ENCODE measurements at regions not wholly inside any gene's neighbourhood (a gene's known extent, or its start where the extent isn't known, plus 50 kb on each side); places are given as distances from the start of the nearest gene placed in this dataset.
"Not testable (repeated sequence)": the region's sequence is repeated elsewhere in the genome, so short reads cannot be mapped to it uniquely, and the experiment has no call there.

DNA sequence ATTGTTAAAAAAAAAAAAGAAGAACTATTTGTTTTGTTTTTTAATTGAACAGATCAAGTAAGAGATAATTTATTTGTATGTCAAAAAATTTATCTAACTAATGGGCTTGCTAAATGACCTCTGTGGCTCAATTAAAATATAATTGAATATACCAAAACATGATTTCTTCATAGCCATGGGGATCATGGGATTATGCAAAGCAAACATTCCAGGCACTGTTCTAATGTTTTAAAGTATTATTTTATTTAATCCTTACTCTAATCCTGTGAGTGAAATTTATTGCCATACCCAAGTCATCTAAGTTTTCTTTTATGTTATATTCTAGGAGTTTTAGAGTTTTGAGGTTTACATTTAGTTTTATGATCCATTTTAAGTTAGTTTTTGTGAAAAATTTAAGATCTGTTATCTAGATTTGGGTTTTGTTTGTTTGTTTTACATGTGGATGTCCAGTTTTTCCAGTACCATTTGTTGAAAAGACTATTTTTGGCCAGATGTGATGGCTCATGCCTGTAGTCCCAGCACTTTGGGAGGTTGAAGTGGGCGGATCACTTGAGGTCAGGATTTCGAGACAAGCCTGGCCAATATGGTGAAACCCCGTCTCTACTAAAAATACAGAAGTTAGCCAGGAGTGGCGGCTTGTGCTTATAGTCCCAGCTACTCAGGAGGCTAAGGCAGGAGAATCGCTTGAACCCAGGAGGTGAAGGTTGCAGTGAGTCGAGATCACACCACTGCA, 52.3 kb upstream of the CNOT10 start:
- H3K9me3 Mint-ChIP-seq (ENCODE audit: unreplicated experiment) = no peaks in the 10 kb centered on the region
- peaks cover 12% of the 10 kb centered on the region for H3K4me1 Mint-ChIP-seq (ENCODE audit: insufficient read depth, unreplicated experiment)
- no peaks in the 10 kb centered on the region for H3K36me3 Mint-ChIP-seq (ENCODE audit: insufficient read depth, unreplicated experiment)
- ChIA-PET CTCF (no interaction called here), POLR2A (no interaction called here)
- H3K27me3 Mint-ChIP-seq (ENCODE audit: insufficient read depth, unreplicated experiment) = peaks cover 10% of the 10 kb centered on the region
- TF ChIP-seq CTCF (IDR thresholded peaks at IDR 0.05; ENCODE audit: unreplicated experiment) = no peak
- H3K27ac Mint-ChIP-seq (ENCODE audit: low read depth, unreplicated experiment) = no peak overlapping the region
- no peak overlapping the region for H3K4me3 Mint-ChIP-seq (ENCODE audit: unreplicated experiment)
- intact Hi-C loops (cut with micrococcal nuclease) = no loop called here
- BruUV-seq (replicated peaks) = no TSS peak
- DNase-seq (ENCODE audit: unreplicated experiment) = peak; percentile 4

- H3K9me3 Mint-ChIP-seq (ENCODE audit: unreplicated experiment) = no peaks in the 10 kb centered on the region
- H3K27me3 Mint-ChIP-seq (ENCODE audit: insufficient read depth, unreplicated experiment) = no peaks in the 10 kb centered on the region
- no TSS peak for BruUV-seq (replicated peaks)
- H3K4me1 Mint-ChIP-seq (ENCODE audit: insufficient read depth, unreplicated experiment) = peaks cover 12% of the 10 kb centered on the region
- no peak for TF ChIP-seq CTCF (IDR thresholded peaks at IDR 0.05; ENCODE audit: unreplicated experiment)
- peak; percentile 90 for DNase-seq (ENCODE audit: unreplicated experiment)
- intact Hi-C loops (cut with micrococcal nuclease) = no loop called here
- H3K27ac Mint-ChIP-seq (ENCODE audit: low read depth, unreplicated experiment) = no peak overlapping the region
- CTCF ChIA-PET = no interaction called here
- no peaks in the 10 kb centered on the region for H3K36me3 Mint-ChIP-seq (ENCODE audit: insufficient read depth, unreplicated experiment)
- POLR2A ChIA-PET = interaction anchor here (0.9 to 1.3 kb wide), 2 partner anchors 12 to 60 kb away, joined by 3 read pairs; partner anchors contain the start of gene DYNC1LI1
- no peak overlapping the region for H3K4me3 Mint-ChIP-seq (ENCODE audit: unreplicated experiment)
These were observed 54.7 kb upstream of the CNOT10 start for GRCh38 chr3:32630266-32630665.

DNA sequence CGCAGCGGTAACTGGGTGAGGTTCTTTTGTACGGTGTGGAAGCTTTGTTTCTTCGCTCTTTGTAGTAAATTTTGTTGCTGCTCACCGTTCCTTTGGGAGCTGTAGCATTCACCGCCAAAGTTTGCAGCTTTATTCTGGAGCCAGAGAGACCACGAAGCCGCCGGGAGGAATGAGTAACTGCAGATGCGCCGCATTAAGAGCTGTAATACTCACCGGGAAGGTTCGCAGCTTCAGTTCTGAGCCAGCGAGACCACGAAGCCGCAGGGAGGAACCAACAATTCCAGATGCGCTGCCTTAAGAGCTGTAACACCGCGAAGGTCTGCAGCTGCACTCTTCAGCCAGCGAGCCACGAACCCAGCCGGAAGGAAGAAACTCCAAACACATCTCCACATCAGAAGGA, 56.0 kb upstream of the DYNC1LI1 start:
- intact Hi-C loops (cut with micrococcal nuclease) = no loop called here
- no peak for DNase-seq (ENCODE audit: unreplicated experiment)
- no peaks in the 10 kb centered on the region for H3K9me3 Mint-ChIP-seq (ENCODE audit: unreplicated experiment)
- TF ChIP-seq CTCF (IDR thresholded peaks at IDR 0.05; ENCODE audit: unreplicated experiment) = no peak
- H3K27ac Mint-ChIP-seq (ENCODE audit: low read depth, unreplicated experiment) = no peak overlapping the region
- ChIA-PET CTCF (no interaction called here), POLR2A (interaction anchor here (0.7 to 1.1 kb wide), 2 partner anchors 32 to 157 kb away, joined by 3 read pairs; no protein-coding TSS in a partner anchor)
- BruUV-seq (replicated peaks) = no TSS peak
- H3K27me3 Mint-ChIP-seq (ENCODE audit: insufficient read depth, unreplicated experiment) = no peaks in the 10 kb centered on the region
- no peak overlapping the region for H3K4me3 Mint-ChIP-seq (ENCODE audit: unreplicated experiment)
- H3K4me1 Mint-ChIP-seq (ENCODE audit: insufficient read depth, unreplicated experiment) = peaks cover 12% of the 10 kb centered on the region
- no peaks in the 10 kb centered on the region for H3K36me3 Mint-ChIP-seq (ENCODE audit: insufficient read depth, unreplicated experiment)

GRCh38 chr3:32625543-32626176, 55.0 kb upstream of the DYNC1LI1 start:
- H3K27ac Mint-ChIP-seq (ENCODE audit: low read depth, unreplicated experiment); H3K36me3 Mint-ChIP-seq (ENCODE audit: insufficient read depth, unreplicated experiment); intact Hi-C loops (cut with micrococcal nuclease); DNase-seq (ENCODE audit: unreplicated experiment); H3K27me3 Mint-ChIP-seq (ENCODE audit: insufficient read depth, unreplicated experiment); BruUV-seq (replicated peaks); H3K4me3 Mint-ChIP-seq (ENCODE audit: unreplicated experiment); H3K9me3 Mint-ChIP-seq (ENCODE audit: unreplicated experiment); POLR2A ChIA-PET: not testable (repeated sequence)
- H3K4me1 Mint-ChIP-seq (ENCODE audit: insufficient read depth, unreplicated experiment) = peaks cover 12% of the 10 kb centered on the region
- CTCF ChIA-PET = interaction anchor here (0.6 kb wide), 1 partner anchor 1251 kb away, joined by 3 read pairs; no protein-coding TSS in a partner anchor
